Keratinocyte (primary cell): ENCODE measurements at regions not wholly inside any gene's neighbourhood (a gene's known extent, or its start where the extent isn't known, plus 50 kb on each side); places are given as distances from the start of the nearest gene placed in this dataset.

Experiments
- EZH2 ChIP-seq: IDR thresholded peaks from one replicate; pipeline ENCODE4 v1.6.1; 2012; ENCODE audit warnings: inconsistent platforms, mild to moderate bottlenecking, low read length, moderate library complexity
- TF ChIP-seq, protein P1 (sequence below), 3 experiments: IDR thresholded peaks in 1 of 3; conservative IDR thresholded peaks in 1 of 3; optimal IDR thresholded peaks in 1 of 3; 2 replicates in 2 of 3; 3 replicates in 1 of 3; pipeline versions ENCODE3 to v1.5.1; 2011; ENCODE audit warnings: low read length in 3 of 3, mild to moderate bottlenecking in 3 of 3, moderate library complexity in 2 of 3, control low read depth in 1 of 3, inconsistent platforms in 1 of 3; ENCODE audit not compliant: insufficient read depth in 2 of 3; ENCODE audit errors: extremely low read depth in 1 of 3

DNA sequence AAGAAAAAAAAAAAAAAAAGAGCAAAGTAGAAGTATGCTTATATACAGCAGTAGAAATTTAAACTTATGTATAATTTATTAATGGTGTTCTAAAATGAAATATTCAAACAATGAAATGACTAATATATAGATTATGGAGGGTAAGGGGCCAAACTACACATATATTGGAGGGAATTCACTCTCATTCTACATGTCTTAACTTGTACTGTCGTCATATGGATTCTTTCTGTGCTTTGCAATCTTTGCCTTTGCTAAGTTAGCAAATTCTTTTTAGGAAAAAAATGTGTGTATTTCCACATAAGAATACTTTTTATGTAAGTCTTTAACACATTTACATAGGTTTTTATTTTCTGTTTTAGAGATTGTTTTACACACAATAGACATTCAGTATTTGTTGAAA, 118.9 kb upstream of the MBNL1 start:
- TF ChIP-seq, protein P1, sequence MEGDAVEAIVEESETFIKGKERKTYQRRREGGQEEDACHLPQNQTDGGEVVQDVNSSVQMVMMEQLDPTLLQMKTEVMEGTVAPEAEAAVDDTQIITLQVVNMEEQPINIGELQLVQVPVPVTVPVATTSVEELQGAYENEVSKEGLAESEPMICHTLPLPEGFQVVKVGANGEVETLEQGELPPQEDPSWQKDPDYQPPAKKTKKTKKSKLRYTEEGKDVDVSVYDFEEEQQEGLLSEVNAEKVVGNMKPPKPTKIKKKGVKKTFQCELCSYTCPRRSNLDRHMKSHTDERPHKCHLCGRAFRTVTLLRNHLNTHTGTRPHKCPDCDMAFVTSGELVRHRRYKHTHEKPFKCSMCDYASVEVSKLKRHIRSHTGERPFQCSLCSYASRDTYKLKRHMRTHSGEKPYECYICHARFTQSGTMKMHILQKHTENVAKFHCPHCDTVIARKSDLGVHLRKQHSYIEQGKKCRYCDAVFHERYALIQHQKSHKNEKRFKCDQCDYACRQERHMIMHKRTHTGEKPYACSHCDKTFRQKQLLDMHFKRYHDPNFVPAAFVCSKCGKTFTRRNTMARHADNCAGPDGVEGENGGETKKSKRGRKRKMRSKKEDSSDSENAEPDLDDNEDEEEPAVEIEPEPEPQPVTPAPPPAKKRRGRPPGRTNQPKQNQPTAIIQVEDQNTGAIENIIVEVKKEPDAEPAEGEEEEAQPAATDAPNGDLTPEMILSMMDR (optimal IDR thresholded peaks at IDR 0.05 in 1 of 3, IDR thresholded peaks at IDR 0.05 in 1 of 3, conservative IDR thresholded peaks at IDR 0.05 in 1 of 3; ENCODE audit: extremely low read depth in 1 of 3, insufficient read depth in 2 of 3, low read length in 3 of 3): no peak
- no peak for TF ChIP-seq EZH2
